IMR-90 (cell line): ENCODE measurements at regions not wholly inside any gene's neighbourhood (a gene's known extent, or its start where the extent isn't known, plus 50 kb on each side); places are given as distances from the start of the nearest gene placed in this dataset.

Source experiments
- ATAC-seq: fragments of 200-7000 bp; cut with Tn5 transposase; 2 replicates; pipeline ENCODE4 v1.9.1; 2020; ENCODE audit warnings: low read depth, mild to moderate bottlenecking, moderate library complexity
- BruUV-seq: library from RNA; stranded (reverse); fragments of 400-500 nt; replicated peaks from 2 replicates; lab custom pipeline; 2021; lab: Mats Ljungman, UMichigan
- CTCF ChIA-PET: fragments of 300-600 bp; formaldehyde crosslinking; extraction: SDS; loops from one replicate; lab custom pipeline; 2021; ENCODE audit warnings: antibody characterized with exemption; lab: Yijun Ruan, JAX
- POLR2A ChIA-PET: fragments of 300-600 bp; sonication (Branson Sonifier 250); formaldehyde crosslinking; loops from one replicate; lab custom pipeline; 2022; ENCODE audit warnings: antibody characterized with exemption; ENCODE audit not compliant: unreplicated experiment; lab: Charles Lee
- DNase-seq: peaks from one replicate; pipeline ENCODE4 v3.0.0; 2013
- H2AFZ ChIP-seq: replicated peaks from 2 replicates; pipeline ENCODE3; 2013; ENCODE audit warnings: low read length, mild to moderate bottlenecking; ENCODE audit not compliant: poor library complexity
- H2AK5ac ChIP-seq: 2 replicates; pipeline ENCODE4 v1.6.1; 2013; ENCODE audit warnings: low read depth, low read length, inconsistent platforms
- H2AK9ac ChIP-seq: replicated peaks from 2 replicates; pipeline ENCODE3; 2013; ENCODE audit warnings: mild to moderate bottlenecking, low read depth, low read length, moderate library complexity; ENCODE audit not compliant: poor library complexity
- H2BK120ac ChIP-seq: 2 replicates; pipeline ENCODE4 v1.6.1; 2013; ENCODE audit warnings: low read depth, low read length, inconsistent platforms
- H2BK15ac ChIP-seq: 3 replicates; pipeline ENCODE4 v1.6.1; 2013; ENCODE audit warnings: low read depth, low read length, inconsistent platforms
- H2BK20ac ChIP-seq: 2 replicates; pipeline ENCODE4 v1.6.1; 2013; ENCODE audit warnings: low read depth, mild to moderate bottlenecking, inconsistent platforms, low read length, moderate library complexity
- H2BK5ac ChIP-seq: 2 replicates; pipeline ENCODE4 v1.6.1; 2013; ENCODE audit warnings: mild to moderate bottlenecking, low read depth, low read length, inconsistent platforms; ENCODE audit not compliant: poor library complexity, severe bottlenecking
- H3K14ac ChIP-seq: replicated peaks from 2 replicates; pipeline ENCODE4 v1.6.1; 2013; ENCODE audit warnings: low read depth, low read length, inconsistent platforms
- H3K18ac ChIP-seq: 2 replicates; pipeline ENCODE4 v1.6.1; 2013; ENCODE audit warnings: low read depth, low read length, control low read depth
- H3K23ac ChIP-seq: 2 replicates; pipeline ENCODE4 v1.6.1; 2013; ENCODE audit warnings: low read depth, low read length, inconsistent platforms
- H3K27ac ChIP-seq: 2 replicates; pipeline ENCODE4 v1.5.1; 2013; ENCODE audit warnings: mild to moderate bottlenecking, control low read depth, low read length; ENCODE audit not compliant: insufficient read depth
- H3K27me3 ChIP-seq: 2 replicates; pipeline ENCODE4 v1.6.1; 2013; ENCODE audit warnings: low read length; ENCODE audit not compliant: control insufficient read depth, insufficient read depth
- H3K36me3 ChIP-seq: 2 replicates; pipeline ENCODE4 v1.6.1; 2013; ENCODE audit warnings: low read length, mixed read lengths; ENCODE audit not compliant: control insufficient read depth, insufficient read depth
- H3K4ac ChIP-seq: 2 replicates; pipeline ENCODE4 v1.6.1; 2013; ENCODE audit warnings: low read depth, low read length, inconsistent platforms
- H3K4me1 ChIP-seq: 2 replicates; pipeline ENCODE4 v1.6.1; 2013; ENCODE audit warnings: low read length, mixed read lengths; ENCODE audit not compliant: control insufficient read depth, insufficient read depth
- H3K4me2 ChIP-seq: 2 replicates; pipeline ENCODE4 v1.6.1; 2013; ENCODE audit warnings: low read depth, mild to moderate bottlenecking, control low read depth, low read length, moderate library complexity
- H3K4me3 ChIP-seq: 2 replicates; pipeline ENCODE4 v1.5.1; 2013; ENCODE audit warnings: low read depth, mild to moderate bottlenecking, control low read depth, low read length, moderate library complexity; ENCODE audit not compliant: insufficient read depth
- H3K56ac ChIP-seq: 2 replicates; pipeline ENCODE4 v1.6.1; 2013; ENCODE audit warnings: low read length, inconsistent platforms; ENCODE audit not compliant: insufficient read depth; ENCODE audit errors: extremely low read depth
- H3K79me1 ChIP-seq, 2 experiments: 2 replicates each; pipeline ENCODE4 v1.6.1; 2013; ENCODE audit warnings: low read length in 2 of 2, inconsistent platforms in 1 of 2, low read depth in 1 of 2
- H3K9ac ChIP-seq: 2 replicates; pipeline ENCODE4 v1.6.1; 2013; ENCODE audit warnings: low read depth, low read length, control low read depth
- H3K9me1 ChIP-seq: 2 replicates; pipeline ENCODE4 v1.6.1; 2013; ENCODE audit warnings: low read length, inconsistent platforms; ENCODE audit not compliant: insufficient read depth
- H3K9me3 ChIP-seq: 2 replicates; pipeline ENCODE4 v1.6.1; 2013; ENCODE audit warnings: low read length; ENCODE audit not compliant: control insufficient read depth, insufficient read depth
- H4K20me1 ChIP-seq: 2 replicates; pipeline ENCODE4 v1.6.1; 2013; ENCODE audit warnings: low read length, inconsistent platforms; ENCODE audit not compliant: insufficient read depth
- H4K5ac ChIP-seq: 2 replicates; pipeline ENCODE4 v1.6.1; 2013; ENCODE audit warnings: mild to moderate bottlenecking, low read depth, low read length, control low read depth
- H4K8ac ChIP-seq, 2 experiments: 2 replicates each; pipeline ENCODE4 v1.6.1; 2013; ENCODE audit warnings: low read depth in 2 of 2, low read length in 2 of 2, control low read depth in 1 of 2, inconsistent platforms in 1 of 2
- H4K91ac ChIP-seq: 2 replicates; pipeline ENCODE4 v1.6.1; 2013; ENCODE audit warnings: low read depth, low read length, inconsistent platforms; ENCODE audit not compliant: insufficient read depth
- CEBPB ChIP-seq: IDR thresholded peaks from 2 replicates; pipeline ENCODE4 v1.6.1; 2012; ENCODE audit warnings: low read depth, low read length, improper control_type of control experiment
- CHD1 ChIP-seq: IDR thresholded peaks from 2 replicates; pipeline ENCODE4 v1.6.1; 2012; ENCODE audit warnings: low read depth, low read length, improper control_type of control experiment
- CTCF ChIP-seq: conservative IDR thresholded peaks from 2 replicates; pipeline ENCODE4 v1.5.1; 2012; ENCODE audit warnings: mild to moderate bottlenecking, low read depth, low read length, improper control_type of control experiment
- FOS ChIP-seq: fragments of 150-350 bp; IDR thresholded peaks from 2 replicates; pipeline ENCODE4 v1.6.1; 2016; ENCODE audit warnings: low read depth, low read length
- MAFK ChIP-seq: IDR thresholded peaks from 2 replicates; pipeline ENCODE4 v1.6.1; 2012; ENCODE audit warnings: low read depth, low read length, improper control_type of control experiment
- MAZ ChIP-seq: IDR thresholded peaks from 2 replicates; pipeline ENCODE4 v1.6.1; 2012; ENCODE audit warnings: low read depth, mild to moderate bottlenecking, low read length, improper control_type of control experiment, moderate library complexity, borderline replicate concordance
- MXI1 ChIP-seq: IDR thresholded peaks from 2 replicates; pipeline ENCODE4 v1.6.1; 2012; ENCODE audit warnings: low read depth, mild to moderate bottlenecking, low read length, moderate library complexity, borderline replicate concordance
- NFE2L2 ChIP-seq: fragments of 150-350 bp; IDR thresholded peaks from 2 replicates; pipeline ENCODE4 v1.6.1; 2016; ENCODE audit warnings: low read depth, mild to moderate bottlenecking, low read length
- POLR2A ChIP-seq: IDR thresholded peaks from 2 replicates; pipeline ENCODE4 v1.6.1; 2012; ENCODE audit warnings: mild to moderate bottlenecking, low read depth, low read length
- RAD21 ChIP-seq: IDR thresholded peaks from 2 replicates; pipeline ENCODE4 v1.6.1; 2012; ENCODE audit warnings: low read length, improper control_type of control experiment
- RCOR1 ChIP-seq: IDR thresholded peaks from 2 replicates; pipeline ENCODE4 v1.6.1; 2012; ENCODE audit warnings: mild to moderate bottlenecking, low read length, improper control_type of control experiment; ENCODE audit not compliant: insufficient replicate concordance
- USF2 ChIP-seq: fragments of 150-350 bp; IDR thresholded peaks from 2 replicates; pipeline ENCODE4 v1.6.1; 2017; ENCODE audit warnings: mild to moderate bottlenecking, antibody characterized with exemption, low read length, low read depth
- WGBS, 2 experiments: methylation state at CpG; one replicate each; pipeline versions ENCODE4 v1.1.5 to v1.1.7; 2013; ENCODE audit warnings: missing lambda C conversion rate in 2 of 2; ENCODE audit not compliant: insufficient read length in 1 of 2; ENCODE audit errors: extremely low coverage in 2 of 2; 5-methylcytosine and 5-hydroxymethylcytosine counted together
- dilution Hi-C: fragments of 300-500 bp; cut with HindIII; formaldehyde crosslinking; loops from one replicate; pipeline ENCODE4 v1.14.3; 2018; ENCODE audit warnings: low sequenced_read_pairs; ENCODE audit not compliant: unreplicated experiment
- in situ Hi-C: fragments of 300-500 bp; cut with MboI; formaldehyde crosslinking; loops from 3 replicates; pipeline ENCODE4 v1.14.3; 2019; ENCODE audit warnings: low sequenced_read_pairs, inconsistent platforms, mixed read lengths
- intact Hi-C: fragments of 100-400 bp; cut with micrococcal nuclease; formaldehyde crosslinking; loops from 2 replicates; pipeline ENCODE4 v1.10.0; 2022

GRCh38 chr13:72458701-72459100 lies 268.7 kb downstream of the MZT1 start:
- Histone ChIP-seq H2BK15ac (no peak overlapping the region), H3K27ac (no peak overlapping the region), H3K4me1 (no peaks in the 10 kb centered on the region), H2AFZ (no peak overlapping the region), H3K36me3 (no peaks in the 10 kb centered on the region), H2BK5ac (no peak overlapping the region), H3K9ac (no peak overlapping the region), H4K20me1 (no peaks in the 10 kb centered on the region), H3K79me1 (no peaks in the 10 kb centered on the region), H3K14ac (no peak overlapping the region), H4K91ac (no peak overlapping the region), H2AK5ac (no peak overlapping the region), H3K4me2 (no peak overlapping the region), H3K4me3 (no peak overlapping the region), H3K23ac (no peak overlapping the region), H2AK9ac (no peak overlapping the region), H4K8ac (no peak overlapping the region), H2BK120ac (no peak overlapping the region), H3K9me1 (no peaks in the 10 kb centered on the region), H3K4ac (no peak overlapping the region), H3K56ac (no peak overlapping the region), H4K5ac (no peak overlapping the region), H3K18ac (no peak overlapping the region), H2BK20ac (no peak overlapping the region), H3K27me3 (no peaks in the 10 kb centered on the region), H3K9me3 (no peaks in the 10 kb centered on the region)
- WGBS, 2 experiments: 0% methylated on average over 1 of the region's 1 CpG; no CpG with 5 or more reads in 1 of the 2 experiments
- DNase-seq (no peak), ATAC-seq (no peak)
- dilution Hi-C loops (no loop called here), in situ Hi-C loops (no loop called here), intact Hi-C loops (no loop called here)
- ChIA-PET CTCF (no interaction called here), POLR2A (no interaction called here)
- no TSS peak for BruUV-seq
- no peak for TF ChIP-seq RAD21
- TF ChIP-seq MXI1: no peak
- TF ChIP-seq FOS: no peak
- no peak for TF ChIP-seq USF2
- no peak for TF ChIP-seq NFE2L2
- TF ChIP-seq POLR2A: no peak
- TF ChIP-seq CEBPB: no peak
- no peak for TF ChIP-seq RCOR1
- no peak for TF ChIP-seq CTCF
- no peak for TF ChIP-seq CHD1
- TF ChIP-seq MAZ: no peak
- TF ChIP-seq MAFK: no peak
